ENCODE measurements at regions not wholly inside any gene's neighbourhood (a gene's known extent, or its start where the extent isn't known, plus 50 kb on each side); places are given as distances from the start of the nearest gene placed in this dataset.

- Histone ChIP-seq H3K9me3 (no peaks in the 10 kb centered on the region), H3K36me3 (no peaks in the 10 kb centered on the region), H3K27ac (no peak overlapping the region), H3K4me1 (no peaks in the 10 kb centered on the region), H3K27me3 (no peaks in the 10 kb centered on the region), H3K4me3 (no peak overlapping the region)
- ATAC-seq (no peak), DNase-seq (no peak)
- no peak for TF ChIP-seq CTCF (IDR thresholded peaks at IDR 0.05)
- intact Hi-C loops (cut with DNase I) = no loop called here
These were observed 81.2 kb upstream of the PIP4K2A start for GRCh38 chr10:22795546-22795945.

GRCh38 chr10:22792161-22792560, 77.8 kb upstream of the PIP4K2A start:
- ATAC-seq = no peak
- intact Hi-C loops (cut with DNase I) = no loop called here

DNA sequence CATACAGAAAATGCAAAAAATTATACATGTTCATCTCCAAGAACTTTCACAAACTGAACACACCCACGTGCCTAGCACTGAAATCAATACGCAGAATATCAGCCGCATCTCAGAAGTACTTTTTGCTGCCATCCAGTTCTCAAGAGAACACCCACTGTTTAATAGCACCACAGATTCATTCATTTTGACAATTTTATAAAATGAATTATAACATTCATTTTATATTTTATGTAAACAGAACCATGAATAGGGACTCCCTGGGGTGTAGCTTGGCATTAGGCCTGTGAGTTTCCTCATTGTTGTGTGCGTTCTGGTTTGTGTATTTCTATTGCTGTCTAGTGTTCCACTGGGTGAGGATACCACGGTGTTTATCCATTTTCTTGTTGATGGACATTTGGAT, 77.3 kb upstream of the PIP4K2A start:
- no peak overlapping the region for H3K4me3 ChIP-seq
- no peaks in the 10 kb centered on the region for H3K27me3 ChIP-seq
- no peaks in the 10 kb centered on the region for H3K9me3 ChIP-seq
- ATAC-seq (no peak), DNase-seq (no peak)
- H3K27ac ChIP-seq = no peak overlapping the region
- no peaks in the 10 kb centered on the region for H3K36me3 ChIP-seq
- no peak for TF ChIP-seq CTCF (IDR thresholded peaks at IDR 0.05)
- no peaks in the 10 kb centered on the region for H3K4me1 ChIP-seq
- intact Hi-C loops (cut with DNase I) = no loop called here

More at GRCh38 chr10:22792161-22792560, 77.8 kb upstream of the PIP4K2A start:
- no peak overlapping the region for H3K27ac ChIP-seq
- no peaks in the 10 kb centered on the region for H3K9me3 ChIP-seq
- no peak overlapping the region for H3K4me3 ChIP-seq
- TF ChIP-seq CTCF (IDR thresholded peaks at IDR 0.05) = no peak
- no peaks in the 10 kb centered on the region for H3K27me3 ChIP-seq
- no peaks in the 10 kb centered on the region for H3K36me3 ChIP-seq
- H3K4me1 ChIP-seq = no peaks in the 10 kb centered on the region
- DNase-seq = no peak

DNA sequence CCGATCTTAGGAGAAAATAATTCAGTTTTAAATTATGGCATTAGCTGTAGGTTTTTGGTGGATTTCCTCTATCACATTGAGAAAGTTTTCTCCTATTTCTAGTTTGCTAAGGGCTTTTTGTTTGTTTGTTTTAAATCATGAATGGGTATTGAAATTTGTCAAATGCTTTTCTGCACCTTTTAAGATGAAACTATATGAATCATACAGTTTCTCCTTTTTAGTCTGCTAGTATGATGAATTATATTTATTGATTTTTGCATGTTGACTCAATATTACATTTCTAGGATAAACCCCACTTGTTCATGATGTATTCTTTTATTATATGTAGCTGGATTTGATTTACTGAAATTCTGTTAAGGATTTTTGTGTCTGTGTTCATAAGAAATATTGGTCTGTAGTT, 70.3 kb upstream of the PIP4K2A start:
- Histone ChIP-seq H3K36me3 (no peaks in the 10 kb centered on the region), H3K4me3 (no peak overlapping the region), H3K27me3 (no peaks in the 10 kb centered on the region), H3K27ac (no peak overlapping the region), H3K4me1 (no peaks in the 10 kb centered on the region), H3K9me3 (no peaks in the 10 kb centered on the region)
- intact Hi-C loops (cut with DNase I) = no loop called here
- no peak for TF ChIP-seq CTCF (IDR thresholded peaks at IDR 0.05)
- ATAC-seq (no peak), DNase-seq (no peak)

GRCh38 chr10:22783807-22784206, 69.4 kb upstream of the PIP4K2A start:
- intact Hi-C loops (cut with DNase I) = no loop called here
- no peaks in the 10 kb centered on the region for H3K27me3 ChIP-seq
- H3K36me3 ChIP-seq = no peaks in the 10 kb centered on the region
- H3K27ac ChIP-seq = no peak overlapping the region
- TF ChIP-seq CTCF (IDR thresholded peaks at IDR 0.05) = no peak
- no peaks in the 10 kb centered on the region for H3K9me3 ChIP-seq
- DNase-seq = no peak
- no peaks in the 10 kb centered on the region for H3K4me1 ChIP-seq
- H3K4me3 ChIP-seq = no peak overlapping the region
- no peak for ATAC-seq

GRCh38 chr10:22780474-22780885, 66.1 kb upstream of the PIP4K2A start:
- no peak for DNase-seq

More at GRCh38 chr10:22780474-22780885, 66.1 kb upstream of the PIP4K2A start:
- TF ChIP-seq CTCF (IDR thresholded peaks at IDR 0.05) = no peak
- ATAC-seq = no peak
- no peaks in the 10 kb centered on the region for H3K4me1 ChIP-seq
- no peak overlapping the region for H3K4me3 ChIP-seq
- H3K36me3 ChIP-seq = no peaks in the 10 kb centered on the region
- H3K9me3 ChIP-seq = no peaks in the 10 kb centered on the region
- intact Hi-C loops (cut with DNase I) = no loop called here
- H3K27me3 ChIP-seq = no peaks in the 10 kb centered on the region
- H3K27ac ChIP-seq = no peak overlapping the region

Measured in upper lobe of right lung (tissue), 1 donor.